ENCODE measurements at regions not wholly inside any gene's neighbourhood (a gene's known extent, or its start where the extent isn't known, plus 50 kb on each side); places are given as distances from the start of the nearest gene placed in this dataset.

DNA sequence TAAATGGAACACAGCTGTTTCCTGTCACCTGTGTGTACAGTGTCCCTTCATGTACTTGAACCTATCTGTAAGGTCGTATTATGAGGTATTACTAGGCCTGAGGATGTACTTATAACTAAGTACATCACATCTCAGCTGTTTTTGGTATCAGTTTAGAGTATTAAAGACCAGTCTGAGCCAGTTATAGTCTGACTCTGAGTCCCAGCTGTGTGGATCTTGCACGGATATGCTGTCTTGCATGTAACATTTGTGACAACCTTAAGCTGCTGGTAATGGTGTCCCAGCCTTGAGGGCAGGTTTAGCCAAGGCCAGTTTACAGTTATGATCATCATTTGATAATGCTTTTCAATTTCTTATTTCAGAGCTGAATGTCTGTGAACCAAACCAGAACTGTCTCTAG lies 496.3 kb downstream of the SLC4A3 start:
- Histone ChIP-seq H3K79me1 (ENCODE audit: low read length) (no peaks in the 10 kb centered on the region), H3K56ac (ENCODE audit: low read length) (no peak overlapping the region), H3K27ac (ENCODE audit: low read depth, low read length) (no peak overlapping the region), H2BK15ac (replicated peaks; ENCODE audit: low read depth) (no peak overlapping the region), H3K4me1 (ENCODE audit: control insufficient read depth, low read depth, low read length) (no peaks in the 10 kb centered on the region), H4K5ac (ENCODE audit: low read length) (no peak overlapping the region), H3K4ac (ENCODE audit: low read depth, low read length) (no peak overlapping the region), H3K9ac (ENCODE audit: low read length) (no peak overlapping the region), H3K18ac (ENCODE audit: low read length) (no peak overlapping the region), H4K8ac (ENCODE audit: low read depth, low read length) (no peak overlapping the region), H2BK5ac (ENCODE audit: low read length) (no peak overlapping the region), H2AK5ac (ENCODE audit: low read length) (no peak overlapping the region), H2BK120ac (ENCODE audit: low read depth, low read length) (no peak overlapping the region), H3K23ac (ENCODE audit: low read length) (no peak overlapping the region), H3K4me2 (ENCODE audit: low read length) (no peak overlapping the region), H3K79me2 (ENCODE audit: control insufficient read depth, insufficient read depth, low read length) (no peaks in the 10 kb centered on the region), H3K36me3 (ENCODE audit: control insufficient read depth, insufficient read depth, low read length) (no peaks in the 10 kb centered on the region), H3K27me3 (ENCODE audit: insufficient read depth, low read length, poor library complexity) (no peaks in the 10 kb centered on the region), H3K4me3 (ENCODE audit: low read length) (no peak overlapping the region)
- no peak for DNase-seq
- no CpG with 5 or more reads among the region's 2 CpGs for WGBS (ENCODE audit: extremely low coverage, insufficient coverage, low lambda C conversion rate)

DNA sequence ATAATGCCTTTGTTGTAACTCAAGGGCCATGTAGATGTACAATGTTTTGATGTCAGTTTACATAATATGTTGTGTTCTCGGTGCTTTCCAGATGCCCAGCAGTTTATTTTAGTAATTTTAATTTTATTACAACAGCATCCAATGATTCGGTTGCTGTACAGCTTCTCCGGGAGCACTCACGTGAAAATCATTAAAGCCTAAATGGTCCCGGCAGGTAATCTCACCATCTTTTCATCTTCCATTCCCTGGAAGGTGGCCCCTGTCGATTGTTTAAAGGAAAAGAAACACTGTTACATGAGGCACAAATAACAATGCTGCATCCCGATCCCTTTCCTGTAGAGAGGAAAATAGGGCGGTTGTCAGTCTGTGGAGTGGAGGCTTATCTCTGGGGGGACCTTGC lies 498.1 kb downstream of the SLC4A3 start:
- Histone ChIP-seq H3K9ac (ENCODE audit: low read length) (no peak overlapping the region), H3K79me1 (ENCODE audit: low read length) (no peaks in the 10 kb centered on the region), H3K27ac (ENCODE audit: low read depth, low read length) (no peak overlapping the region), H3K36me3 (ENCODE audit: control insufficient read depth, insufficient read depth, low read length) (no peaks in the 10 kb centered on the region), H3K4me3 (ENCODE audit: low read length) (no peak overlapping the region), H3K56ac (ENCODE audit: low read length) (no peak overlapping the region), H4K8ac (ENCODE audit: low read depth, low read length) (no peak overlapping the region), H3K27me3 (ENCODE audit: insufficient read depth, low read length, poor library complexity) (no peaks in the 10 kb centered on the region), H2AK5ac (ENCODE audit: low read length) (no peak overlapping the region), H3K4ac (ENCODE audit: low read depth, low read length) (no peak overlapping the region), H2BK5ac (ENCODE audit: low read length) (no peak overlapping the region), H2BK15ac (replicated peaks; ENCODE audit: low read depth) (no peak overlapping the region), H3K79me2 (ENCODE audit: control insufficient read depth, insufficient read depth, low read length) (no peaks in the 10 kb centered on the region), H2BK120ac (ENCODE audit: low read depth, low read length) (no peak overlapping the region), H4K5ac (ENCODE audit: low read length) (no peak overlapping the region), H3K4me2 (ENCODE audit: low read length) (no peak overlapping the region), H3K18ac (ENCODE audit: low read length) (no peak overlapping the region), H3K23ac (ENCODE audit: low read length) (no peak overlapping the region), H3K4me1 (ENCODE audit: control insufficient read depth, low read depth, low read length) (no peaks in the 10 kb centered on the region)
- no CpG with 5 or more reads among the region's 8 CpGs for WGBS (ENCODE audit: extremely low coverage, insufficient coverage, low lambda C conversion rate)
- no peak for DNase-seq

DNA sequence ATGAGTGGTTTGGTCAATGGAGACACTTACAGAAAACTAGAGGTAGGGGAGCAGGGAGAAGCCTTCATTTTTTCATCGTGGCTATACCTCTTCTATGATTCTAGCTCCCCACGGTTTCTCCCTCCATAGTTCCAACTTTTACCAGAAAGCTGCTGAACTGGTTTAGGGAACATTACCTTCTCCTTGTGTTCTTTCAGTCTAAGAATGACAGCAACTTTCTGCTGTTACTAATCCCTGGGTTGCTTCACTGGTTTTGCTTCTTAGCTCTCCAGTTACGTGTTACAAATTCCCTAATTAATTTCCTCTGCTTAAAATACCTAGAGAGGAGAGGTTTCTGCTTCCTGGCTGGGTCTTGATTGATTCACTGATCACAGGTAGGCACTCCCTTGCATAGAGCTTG lies 499.9 kb downstream of the SLC4A3 start:
- Histone ChIP-seq H2BK5ac (ENCODE audit: low read length) (no peak overlapping the region), H2BK15ac (replicated peaks; ENCODE audit: low read depth) (no peak overlapping the region), H3K27ac (ENCODE audit: low read depth, low read length) (no peak overlapping the region), H2BK120ac (ENCODE audit: low read depth, low read length) (no peak overlapping the region), H3K9ac (ENCODE audit: low read length) (no peak overlapping the region), H3K4me2 (ENCODE audit: low read length) (no peak overlapping the region), H3K23ac (ENCODE audit: low read length) (no peak overlapping the region), H3K27me3 (ENCODE audit: insufficient read depth, low read length, poor library complexity) (no peaks in the 10 kb centered on the region), H3K18ac (ENCODE audit: low read length) (no peak overlapping the region), H3K56ac (ENCODE audit: low read length) (no peak overlapping the region), H3K4me1 (ENCODE audit: control insufficient read depth, low read depth, low read length) (no peaks in the 10 kb centered on the region), H4K8ac (ENCODE audit: low read depth, low read length) (no peak overlapping the region), H3K79me1 (ENCODE audit: low read length) (no peaks in the 10 kb centered on the region), H3K36me3 (ENCODE audit: control insufficient read depth, insufficient read depth, low read length) (no peaks in the 10 kb centered on the region), H3K4me3 (ENCODE audit: low read length) (no peak overlapping the region), H2AK5ac (ENCODE audit: low read length) (no peak overlapping the region), H4K5ac (ENCODE audit: low read length) (no peak overlapping the region), H3K4ac (ENCODE audit: low read depth, low read length) (no peak overlapping the region), H3K79me2 (ENCODE audit: control insufficient read depth, insufficient read depth, low read length) (no peaks in the 10 kb centered on the region)
- DNase-seq = no peak
- WGBS (ENCODE audit: extremely low coverage, insufficient coverage, low lambda C conversion rate) = no CpG with 5 or more reads among the region's 3 CpGs

DNA sequence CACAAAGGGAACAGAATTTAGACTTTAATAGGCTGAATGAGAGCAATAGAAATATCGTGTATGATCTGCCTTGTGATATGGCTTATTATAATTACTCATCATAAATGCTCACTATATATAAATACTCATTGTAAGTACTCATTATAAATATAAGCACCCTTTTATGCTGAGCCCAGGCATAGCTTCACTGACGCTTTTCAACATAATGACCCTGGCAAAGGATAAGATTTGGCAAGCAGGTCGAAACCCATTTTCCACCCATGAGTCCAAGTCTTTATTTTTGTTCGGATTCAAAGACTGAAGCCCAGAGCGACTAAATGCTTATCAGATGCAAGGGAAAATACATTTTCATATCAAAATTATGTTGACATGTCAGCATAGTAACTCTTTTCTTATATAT lies 500.4 kb downstream of the SLC4A3 start:
- WGBS (ENCODE audit: extremely low coverage, insufficient coverage, low lambda C conversion rate) = no CpG with 5 or more reads among the region's 5 CpGs
- Histone ChIP-seq H3K18ac (ENCODE audit: low read length) (no peak overlapping the region), H3K4ac (ENCODE audit: low read depth, low read length) (no peak overlapping the region)

DNA sequence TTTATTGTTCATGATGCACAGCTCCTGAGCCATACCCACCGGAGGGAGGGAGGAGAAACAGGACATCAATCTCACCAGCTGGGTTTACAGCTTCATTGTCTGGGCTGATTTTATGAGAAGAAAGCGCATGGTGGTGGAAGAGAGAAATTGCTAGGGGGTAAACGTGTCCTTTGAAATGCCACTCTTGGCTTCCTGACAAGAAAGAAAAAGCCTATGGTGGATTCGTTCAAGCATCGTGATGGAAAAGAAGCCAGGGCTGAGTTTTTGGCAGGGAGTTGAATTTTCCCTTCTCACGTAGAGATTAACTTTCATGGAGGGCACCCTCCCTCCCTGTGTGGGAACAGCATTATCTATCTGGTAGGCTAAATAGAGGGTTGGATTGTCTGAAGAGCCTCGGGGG lies 502.0 kb downstream of the SLC4A3 start:
- Histone ChIP-seq H3K36me3 (ENCODE audit: control insufficient read depth, insufficient read depth, low read length) (no peaks in the 10 kb centered on the region), H3K4me2 (ENCODE audit: low read length) (no peak overlapping the region), H3K4me1 (ENCODE audit: control insufficient read depth, low read depth, low read length) (no peaks in the 10 kb centered on the region), H3K56ac (ENCODE audit: low read length) (no peak overlapping the region), H2BK15ac (replicated peaks; ENCODE audit: low read depth) (no peak overlapping the region), H3K27me3 (ENCODE audit: insufficient read depth, low read length, poor library complexity) (no peaks in the 10 kb centered on the region), H3K18ac (ENCODE audit: low read length) (no peak overlapping the region), H2BK120ac (ENCODE audit: low read depth, low read length) (no peak overlapping the region), H3K23ac (ENCODE audit: low read length) (no peak overlapping the region), H3K4me3 (ENCODE audit: low read length) (no peak overlapping the region), H3K79me1 (ENCODE audit: low read length) (no peaks in the 10 kb centered on the region), H2BK5ac (ENCODE audit: low read length) (no peak overlapping the region), H2AK5ac (ENCODE audit: low read length) (no peak overlapping the region), H4K8ac (ENCODE audit: low read depth, low read length) (no peak overlapping the region), H4K5ac (ENCODE audit: low read length) (no peak overlapping the region), H3K4ac (ENCODE audit: low read depth, low read length) (no peak overlapping the region), H3K9ac (ENCODE audit: low read length) (no peak overlapping the region), H3K27ac (ENCODE audit: low read depth, low read length) (no peak overlapping the region), H3K79me2 (ENCODE audit: control insufficient read depth, insufficient read depth, low read length) (no peaks in the 10 kb centered on the region)
- no CpG with 5 or more reads among the region's 7 CpGs for WGBS (ENCODE audit: extremely low coverage, insufficient coverage, low lambda C conversion rate)
- no peak for DNase-seq

More for the DNA sequence above, 500.4 kb downstream of the SLC4A3 start:
- no peak overlapping the region for H4K8ac ChIP-seq (ENCODE audit: low read depth, low read length)
- no peak overlapping the region for H3K9ac ChIP-seq (ENCODE audit: low read length)
- H3K27me3 ChIP-seq (ENCODE audit: insufficient read depth, low read length, poor library complexity) = no peaks in the 10 kb centered on the region
- no peaks in the 10 kb centered on the region for H3K4me1 ChIP-seq (ENCODE audit: control insufficient read depth, low read depth, low read length)
- H2AK5ac ChIP-seq (ENCODE audit: low read length) = no peak overlapping the region
- no peaks in the 10 kb centered on the region for H3K36me3 ChIP-seq (ENCODE audit: control insufficient read depth, insufficient read depth, low read length)
- no peaks in the 10 kb centered on the region for H3K79me1 ChIP-seq (ENCODE audit: low read length)
- no peak overlapping the region for H3K27ac ChIP-seq (ENCODE audit: low read depth, low read length)
- H4K5ac ChIP-seq (ENCODE audit: low read length) = no peak overlapping the region
- DNase-seq = no peak
- H3K4me2 ChIP-seq (ENCODE audit: low read length) = no peak overlapping the region
- H3K4me3 ChIP-seq (ENCODE audit: low read length) = no peak overlapping the region
- H2BK120ac ChIP-seq (ENCODE audit: low read depth, low read length) = no peak overlapping the region
- no peak overlapping the region for H2BK15ac ChIP-seq (replicated peaks; ENCODE audit: low read depth)
- H3K23ac ChIP-seq (ENCODE audit: low read length) = no peak overlapping the region
- no peaks in the 10 kb centered on the region for H3K79me2 ChIP-seq (ENCODE audit: control insufficient read depth, insufficient read depth, low read length)
- no peak overlapping the region for H2BK5ac ChIP-seq (ENCODE audit: low read length)
- no peak overlapping the region for H3K56ac ChIP-seq (ENCODE audit: low read length)

DNA sequence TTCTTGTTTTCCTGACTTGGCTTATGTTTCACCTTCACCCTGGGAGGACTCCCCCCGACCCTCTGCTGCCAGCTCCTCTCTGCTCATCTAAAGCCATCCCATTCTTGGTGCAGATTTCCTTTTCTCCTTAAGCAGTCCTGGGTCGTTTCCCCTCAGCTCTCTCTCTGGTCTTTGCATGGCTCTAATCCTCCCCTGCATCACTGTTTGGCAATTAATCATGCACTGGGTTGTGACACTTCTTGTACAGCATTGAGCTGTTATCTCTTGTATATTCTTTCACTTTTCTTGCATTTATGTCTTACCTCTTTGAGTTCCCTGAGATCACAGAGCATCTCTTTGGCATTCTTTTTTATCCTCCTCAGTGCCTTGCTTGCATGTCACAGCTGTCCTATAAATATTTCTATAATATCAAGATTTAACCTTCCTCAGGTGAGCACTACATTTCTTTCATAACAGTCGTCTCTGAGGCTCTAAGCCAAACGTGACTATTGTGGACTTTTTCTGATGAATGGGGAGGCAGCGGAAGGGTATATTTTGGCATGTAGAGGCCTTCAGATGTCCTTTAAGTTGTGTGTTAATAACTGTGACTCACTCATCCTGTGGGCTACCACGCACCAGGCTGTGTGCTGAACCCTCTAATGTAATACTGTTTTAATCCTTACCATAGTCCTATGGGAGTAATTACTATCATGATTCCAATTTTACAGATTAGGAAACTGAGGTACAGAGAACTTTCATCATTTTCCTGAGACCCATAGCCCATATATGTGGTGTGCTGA lies 507.5 kb downstream of the SLC4A3 start:
- Histone ChIP-seq H3K18ac (ENCODE audit: low read length) (no peak overlapping the region), H3K56ac (ENCODE audit: low read length) (no peak overlapping the region), H2BK120ac (ENCODE audit: low read depth, low read length) (no peak overlapping the region), H3K4me1 (ENCODE audit: control insufficient read depth, low read depth, low read length) (no peaks in the 10 kb centered on the region), H2BK5ac (ENCODE audit: low read length) (no peak overlapping the region), H4K8ac (ENCODE audit: low read depth, low read length) (no peak overlapping the region), H2AK5ac (ENCODE audit: low read length) (no peak overlapping the region), H3K27ac (ENCODE audit: low read depth, low read length) (no peak overlapping the region), H3K4me3 (ENCODE audit: low read length) (no peak overlapping the region), H3K4me2 (ENCODE audit: low read length) (no peak overlapping the region), H3K79me1 (ENCODE audit: low read length) (no peaks in the 10 kb centered on the region), H3K79me2 (ENCODE audit: control insufficient read depth, insufficient read depth, low read length) (no peaks in the 10 kb centered on the region), H4K5ac (ENCODE audit: low read length) (no peak overlapping the region), H3K23ac (ENCODE audit: low read length) (no peak overlapping the region), H2BK15ac (replicated peaks; ENCODE audit: low read depth) (no peak overlapping the region), H3K9ac (ENCODE audit: low read length) (no peak overlapping the region), H3K27me3 (ENCODE audit: insufficient read depth, low read length, poor library complexity) (no peaks in the 10 kb centered on the region), H3K36me3 (ENCODE audit: control insufficient read depth, insufficient read depth, low read length) (no peaks in the 10 kb centered on the region), H3K4ac (ENCODE audit: low read depth, low read length) (no peak overlapping the region)
- DNase-seq = no peak
- WGBS (ENCODE audit: extremely low coverage, insufficient coverage, low lambda C conversion rate) = no CpG with 5 or more reads among the region's 6 CpGs

Measured in mesendoderm (in vitro differentiated cells).